Thyroid gland (tissue), 4 donors: ENCODE measurements at regions not wholly inside any gene's neighbourhood (a gene's known extent, or its start where the extent isn't known, plus 50 kb on each side); places are given as distances from the start of the nearest gene placed in this dataset.
A peak's percentile ranks its signal among the peaks of the same experiment; 100 is the strongest.
"Not testable (repeated sequence)": the region's sequence is repeated elsewhere in the genome, so short reads cannot be mapped to it uniquely, and the experiment has no call there.

ENCODE experiments used
- DNase-seq, 2 donors: peaks; one replicate each; pipeline ENCODE4 v3.0.0-alpha.2; 2019
- H3K27ac ChIP-seq, 3 donors: fragments of 200-600 bp; sonication (generic); 1 replicate in 2 of 3; 2 replicates in 1 of 3; pipeline ENCODE4 v1.5.1; 2016 to 2019; ENCODE audit warnings: mild to moderate bottlenecking in 1 of 3, moderate library complexity in 1 of 3
- H3K27me3 ChIP-seq: fragments of 200-600 bp; sonication (generic); one replicate; pipeline ENCODE4 v1.5.1; 2019
- H3K36me3 ChIP-seq, 2 donors: fragments of 200-600 bp; sonication (generic); one replicate each; pipeline ENCODE4 v1.5.1; 2016 to 2019
- H3K4me1 ChIP-seq, 2 donors: fragments of 200-600 bp; sonication (generic); one replicate each; pipeline ENCODE4 v1.5.1; 2017 to 2019
- H3K4me3 ChIP-seq, 3 donors: fragments of 200-600 bp; sonication (generic); replicated peaks in 1 of 3; 1 replicate in 2 of 3; 2 replicates in 1 of 3; pipeline ENCODE4 v1.5.1; 2016; ENCODE audit warnings: mild to moderate bottlenecking in 1 of 3
- H3K9me3 ChIP-seq: fragments of 200-600 bp; sonication (generic); one replicate; pipeline ENCODE4 v1.5.1; 2017
- CTCF ChIP-seq, 6 experiments: fragments of 200-600 bp in 3 of 6; fragments of 450-650 bp in 3 of 6; sonication (generic) in 3 of 6; IDR thresholded peaks; one replicate each; pipeline ENCODE4 v1.5.1; 2016 to 2019; ENCODE audit warnings: antibody characterized with exemption in 6 of 6, mild to moderate bottlenecking in 2 of 6, inconsistent platforms in 1 of 6, moderate library complexity in 1 of 6
- POLR2A ChIP-seq, 2 donors: fragments of 450-650 bp; IDR thresholded peaks; one replicate each; pipeline ENCODE4 v1.6.1; 2017; ENCODE audit warnings: antibody characterized with exemption in 2 of 2, mild to moderate bottlenecking in 2 of 2, moderate library complexity in 1 of 2
- WGBS, 2 donors: methylation state at CpG; one replicate each; pipeline ENCODE4 v1.1.5; 2017; 5-methylcytosine and 5-hydroxymethylcytosine counted together
- intact Hi-C: fragments of 100-400 bp; cut with DNase I; formaldehyde crosslinking; loops from one replicate; pipeline ENCODE4 v1.15.1; 2023

GRCh38 chr13:33352526-33352925, 67.0 kb upstream of the STARD13 start:
- WGBS, 2 donors = 94 to 100% methylated on average over 5 of the region's 5 CpGs
- Histone ChIP-seq H3K27me3 (no peaks in the 10 kb centered on the region), H3K4me3 (no peak overlapping the region), H3K4me1 (peaks cover 25 to 26% of the 10 kb centered on the region in 2 donors), H3K9me3 (no peaks in the 10 kb centered on the region), H3K27ac (peak overlapping the region; percentile 32 to 72 (median 34)), H3K36me3 (no peaks in the 10 kb centered on the region)
- intact Hi-C loops = no loop called here
- no peak for DNase-seq
- TF ChIP-seq CTCF (IDR thresholded peaks at IDR 0.05) (no peak), POLR2A (IDR thresholded peaks at IDR 0.05) (no peak)

- intact Hi-C loops = no loop called here
- DNase-seq = peak; percentile 25 to 42
- Histone ChIP-seq H3K9me3 (no peaks in the 10 kb centered on the region), H3K27ac (peak overlapping the region in 2 of 3 donors; percentile 32 to 72), H3K27me3 (no peaks in the 10 kb centered on the region), H3K4me3 (no peak overlapping the region), H3K4me1 (peaks cover 22 to 23% of the 10 kb centered on the region in 2 donors), H3K36me3 (no peaks in the 10 kb centered on the region)
- TF ChIP-seq CTCF (IDR thresholded peaks at IDR 0.05) (no peak), POLR2A (IDR thresholded peaks at IDR 0.05) (no peak)
- 46 to 51% methylated on average over 4 of the region's 4 CpGs for WGBS, 2 donors
Measured at GRCh38 chr13:33353210-33353609, 67.7 kb upstream of the STARD13 start.

DNA sequence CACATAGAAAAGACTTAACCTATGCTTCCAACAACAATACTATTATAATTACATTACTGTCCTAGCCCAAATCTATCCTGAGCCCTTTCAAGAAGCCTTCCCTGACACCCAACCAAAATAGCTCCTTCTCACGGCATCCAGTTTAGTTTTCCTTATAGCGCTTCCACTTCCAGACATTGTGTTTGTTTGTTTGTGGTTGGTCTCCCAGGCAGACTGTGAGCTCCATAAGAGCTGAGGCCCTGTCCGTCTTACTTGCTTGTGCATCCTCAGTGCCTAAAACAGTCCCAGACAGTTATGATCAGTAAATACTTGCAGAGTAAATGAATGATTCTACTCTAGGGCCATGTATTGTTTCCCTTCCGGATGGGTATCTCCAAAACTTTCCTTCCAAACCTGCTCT, 68.1 kb upstream of the STARD13 start:
- intact Hi-C loops = no loop called here
- Histone ChIP-seq H3K27ac (peak overlapping the region in 2 of 3 donors; percentile 32 to 34), H3K4me1 (peaks cover 18 to 20% of the 10 kb centered on the region in 2 donors), H3K36me3 (no peaks in the 10 kb centered on the region), H3K4me3 (no peak overlapping the region), H3K27me3 (no peaks in the 10 kb centered on the region), H3K9me3 (no peaks in the 10 kb centered on the region)
- TF ChIP-seq POLR2A (IDR thresholded peaks at IDR 0.05) = no peak
- 90 to 95% methylated on average over 4 of the region's 4 CpGs for whole genome bisulfite sequencing, 2 donors
- no peak for DNase-seq

DNA sequence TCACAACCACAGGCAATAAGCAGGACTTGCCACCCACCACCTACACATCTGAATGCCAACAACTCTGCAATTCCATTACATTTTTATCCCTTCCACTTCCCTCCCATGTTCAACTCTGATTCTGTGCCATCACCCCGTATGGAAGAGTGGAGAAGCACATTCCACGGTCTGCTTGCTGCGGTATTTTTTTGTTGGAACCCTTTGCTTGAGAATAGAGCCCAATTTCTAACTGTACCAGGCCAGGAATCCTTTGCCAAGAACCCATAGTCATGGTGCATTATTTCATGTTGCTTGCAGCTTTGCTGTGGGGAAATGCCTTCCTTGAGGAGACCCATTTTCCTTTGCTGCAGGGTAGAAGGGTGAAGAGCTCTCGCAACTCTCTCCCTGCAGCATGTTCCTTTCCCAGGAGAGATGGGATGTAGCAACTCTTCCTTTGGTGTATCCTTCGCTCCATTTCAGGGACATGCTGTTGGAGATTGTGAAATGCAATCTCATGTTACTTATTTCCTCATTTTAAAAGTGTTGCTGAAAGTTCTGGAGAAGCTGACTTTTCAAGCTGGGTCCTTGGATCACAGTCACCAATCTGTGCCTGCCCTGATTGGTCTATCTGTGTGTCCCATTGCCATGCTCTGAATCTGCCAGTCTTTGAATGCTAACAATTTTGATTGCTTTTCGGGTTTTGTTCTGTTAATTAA, 69.8 kb upstream of the STARD13 start:
- no peak for DNase-seq
- Histone ChIP-seq H3K9me3 (no peaks in the 10 kb centered on the region), H3K27ac (peak overlapping the region in 1 of 3 donors; percentile 12), H3K27me3 (no peaks in the 10 kb centered on the region), H3K4me3 (no peak overlapping the region), H3K36me3 (no peaks in the 10 kb centered on the region), H3K4me1 (peaks cover 10 to 13% of the 10 kb centered on the region in 2 donors)
- 70 to 81% methylated on average over 6 of the region's 6 CpGs for WGBS, 2 donors
- intact Hi-C loops = no loop called here
- no peak for TF ChIP-seq POLR2A (IDR thresholded peaks at IDR 0.05)
- no peak for TF ChIP-seq CTCF (IDR thresholded peaks at IDR 0.05)

GRCh38 chr13:33358076-33358475, 72.5 kb upstream of the STARD13 start:
- 89 to 100% methylated on average over 7 to 12 of the region's 17 CpGs for WGBS, 2 donors
- DNase-seq, H3K4me3 ChIP-seq, H3K27me3 ChIP-seq, H3K36me3 ChIP-seq, H3K27ac ChIP-seq, H3K9me3 ChIP-seq, intact Hi-C loops, H3K4me1 ChIP-seq: not testable (repeated sequence)

DNA sequence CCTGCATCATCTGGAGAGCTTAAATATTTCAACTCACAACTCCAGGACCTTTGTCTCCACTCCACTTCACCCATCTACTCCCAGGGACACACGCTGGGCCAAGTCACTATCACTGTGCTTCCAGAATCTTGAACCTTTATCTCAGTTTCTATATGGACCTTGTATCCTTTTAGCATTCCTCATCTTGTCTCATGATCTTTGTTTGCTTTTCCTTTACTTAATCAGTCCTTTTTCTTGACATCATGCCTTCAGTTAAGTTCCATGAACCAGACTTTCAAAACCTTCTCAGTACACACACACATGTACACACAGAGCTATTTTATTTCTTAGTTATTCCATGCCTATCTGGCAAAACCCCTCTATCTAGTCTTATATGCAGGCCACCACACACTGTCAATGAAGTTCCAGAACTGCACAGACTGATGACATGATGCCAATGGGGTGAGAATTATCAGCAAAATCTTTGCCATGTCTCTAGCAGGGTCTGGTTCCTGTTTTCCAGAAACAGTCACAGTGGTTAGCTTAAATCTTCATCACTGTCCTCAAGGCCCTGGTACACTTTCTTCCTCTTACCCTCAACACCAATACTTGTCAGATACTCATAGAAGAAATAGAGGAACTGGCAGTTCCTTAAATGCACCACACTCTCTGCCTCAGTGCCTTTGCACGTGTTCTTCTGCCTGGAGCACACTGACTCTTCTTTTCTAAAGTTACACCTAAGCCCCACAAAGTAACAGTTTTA, 77.6 kb upstream of the STARD13 start:
- H3K27ac ChIP-seq = no peak overlapping the region
- WGBS, 2 donors = 92 to 93% methylated on average over 2 of the region's 2 CpGs

More for the DNA sequence above, 77.6 kb upstream of the STARD13 start:
- Histone ChIP-seq H3K9me3 (no peaks in the 10 kb centered on the region), H3K36me3 (no peaks in the 10 kb centered on the region), H3K27me3 (no peaks in the 10 kb centered on the region), H3K4me1 (peaks cover 20 to 30% of the 10 kb centered on the region in 2 donors), H3K4me3 (no peak overlapping the region)
- no peak for DNase-seq
- intact Hi-C loops = no loop called here
- TF ChIP-seq CTCF (IDR thresholded peaks at IDR 0.05) = no peak
- TF ChIP-seq POLR2A (IDR thresholded peaks at IDR 0.05) = no peak
